ENCODE measurements at regions not wholly inside any gene's neighbourhood (a gene's known extent, or its start where the extent isn't known, plus 50 kb on each side); places are given as distances from the start of the nearest gene placed in this dataset.

DNA sequence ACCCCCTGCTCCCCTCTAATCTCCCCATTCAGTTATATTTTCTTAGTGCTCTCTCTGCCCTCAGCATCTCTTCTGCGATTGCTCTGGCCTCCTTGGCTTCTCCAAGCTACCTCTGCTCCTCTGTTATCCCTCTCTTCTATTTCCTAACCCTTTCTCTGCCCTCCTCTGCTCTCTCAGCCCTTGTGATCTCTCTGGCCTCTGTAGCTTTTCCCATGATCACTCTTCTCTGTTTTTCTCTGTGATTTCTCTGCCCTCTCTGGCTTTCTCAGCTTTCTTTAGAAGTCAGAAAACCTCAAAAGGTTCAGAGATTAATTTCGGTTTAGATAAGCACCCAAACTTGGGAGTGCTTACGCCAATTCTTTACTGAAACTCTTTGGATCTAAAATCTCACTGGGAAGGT is 795.0 kb downstream of the DIAPH3 start:
- no peak for TF ChIP-seq POLR2A (IDR thresholded peaks at IDR 0.05)
- TF ChIP-seq, protein P1, sequence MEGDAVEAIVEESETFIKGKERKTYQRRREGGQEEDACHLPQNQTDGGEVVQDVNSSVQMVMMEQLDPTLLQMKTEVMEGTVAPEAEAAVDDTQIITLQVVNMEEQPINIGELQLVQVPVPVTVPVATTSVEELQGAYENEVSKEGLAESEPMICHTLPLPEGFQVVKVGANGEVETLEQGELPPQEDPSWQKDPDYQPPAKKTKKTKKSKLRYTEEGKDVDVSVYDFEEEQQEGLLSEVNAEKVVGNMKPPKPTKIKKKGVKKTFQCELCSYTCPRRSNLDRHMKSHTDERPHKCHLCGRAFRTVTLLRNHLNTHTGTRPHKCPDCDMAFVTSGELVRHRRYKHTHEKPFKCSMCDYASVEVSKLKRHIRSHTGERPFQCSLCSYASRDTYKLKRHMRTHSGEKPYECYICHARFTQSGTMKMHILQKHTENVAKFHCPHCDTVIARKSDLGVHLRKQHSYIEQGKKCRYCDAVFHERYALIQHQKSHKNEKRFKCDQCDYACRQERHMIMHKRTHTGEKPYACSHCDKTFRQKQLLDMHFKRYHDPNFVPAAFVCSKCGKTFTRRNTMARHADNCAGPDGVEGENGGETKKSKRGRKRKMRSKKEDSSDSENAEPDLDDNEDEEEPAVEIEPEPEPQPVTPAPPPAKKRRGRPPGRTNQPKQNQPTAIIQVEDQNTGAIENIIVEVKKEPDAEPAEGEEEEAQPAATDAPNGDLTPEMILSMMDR (IDR thresholded peaks at IDR 0.05), result no peak
- ATAC-seq (no peak), DNase-seq (no peak)
- Histone ChIP-seq H3K27me3 (no peaks in the 10 kb centered on the region), H3K9me3 (no peaks in the 10 kb centered on the region), H3K36me3 (replicated peaks in 1 of 2; ENCODE audit: insufficient read depth in 1 of 2, low read depth in 2 of 2) (no peaks in the 10 kb centered on the region), H3K4me3 (no peak overlapping the region), H3K27ac (peak overlapping the region in 1 of 4 donors; percentile 18), H3K4me1 (peaks cover 22% of the 10 kb centered on the region)
- intact Hi-C loops (cut with DNase I), result no loop called here
- 38 to 45% methylated on average over 3 of the region's 3 CpGs for WGBS, 2 donors

DNA sequence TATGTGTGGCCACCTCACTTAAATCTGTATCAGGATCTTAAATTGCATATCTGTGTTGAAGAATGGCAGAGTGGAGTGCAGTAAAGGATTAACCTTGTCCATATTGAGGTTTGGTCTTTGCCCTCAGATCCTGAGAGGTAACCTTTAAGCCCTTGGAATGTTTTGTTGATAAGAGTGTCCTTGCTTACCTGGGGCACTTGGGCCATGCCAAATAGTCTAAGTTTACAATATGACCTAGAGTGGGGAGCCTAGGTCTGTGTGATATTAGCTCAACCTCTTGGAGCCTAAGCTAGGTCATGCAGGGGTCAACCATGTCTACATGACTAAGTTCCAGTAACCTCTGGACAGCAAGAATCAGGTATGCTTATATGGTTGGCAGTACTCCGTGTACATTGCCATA is 792.5 kb downstream of the DIAPH3 start:
- H3K4me3 ChIP-seq, result no peak overlapping the region
- DNase-seq (no peak), ATAC-seq (no peak)
- no peak for TF ChIP-seq POLR2A (IDR thresholded peaks at IDR 0.05)
- TF ChIP-seq, protein P1 (IDR thresholded peaks at IDR 0.05), result no peak
- intact Hi-C loops (cut with DNase I), result no loop called here
- 93 to 100% methylated on average over 1 of the region's 1 CpG for WGBS, 2 donors
- peaks cover 22% of the 10 kb centered on the region for H3K4me1 ChIP-seq
- H3K27me3 ChIP-seq, result no peaks in the 10 kb centered on the region
- H3K36me3 ChIP-seq (replicated peaks in 1 of 2; ENCODE audit: insufficient read depth in 1 of 2, low read depth in 2 of 2), result no peaks in the 10 kb centered on the region
- no peak overlapping the region for H3K27ac ChIP-seq
- H3K9me3 ChIP-seq, result no peaks in the 10 kb centered on the region

DNA sequence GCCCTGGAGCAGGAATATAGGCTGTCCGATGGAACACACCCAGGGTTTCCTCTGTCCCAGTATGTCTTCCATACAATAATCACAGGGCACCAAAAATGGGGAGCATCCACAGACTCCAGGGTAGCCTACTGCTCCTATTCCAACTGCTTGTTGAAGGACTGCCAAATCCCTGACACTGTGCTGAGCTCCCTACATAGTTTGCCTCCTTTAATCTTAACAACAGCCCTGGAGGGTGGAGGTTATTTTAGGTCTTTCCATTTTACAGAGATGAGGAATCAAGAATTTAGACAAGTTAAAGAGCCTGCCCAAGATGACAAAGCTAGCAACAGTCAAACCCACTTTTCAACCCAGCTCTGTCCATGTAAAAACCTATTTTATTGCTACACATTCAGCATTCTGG is 790.4 kb downstream of the DIAPH3 start:
- intact Hi-C loops (cut with DNase I), result no loop called here
- H3K4me1 ChIP-seq, result peaks cover 21% of the 10 kb centered on the region
- no peak for TF ChIP-seq POLR2A (IDR thresholded peaks at IDR 0.05)
- TF ChIP-seq, protein P1 (IDR thresholded peaks at IDR 0.05), result no peak
- no peak overlapping the region for H3K4me3 ChIP-seq
- 82 to 97% methylated on average over 1 of the region's 1 CpG for WGBS, 2 donors
- no peaks in the 10 kb centered on the region for H3K36me3 ChIP-seq (replicated peaks in 1 of 2; ENCODE audit: insufficient read depth in 1 of 2, low read depth in 2 of 2)
- no peak overlapping the region for H3K27ac ChIP-seq
- no peaks in the 10 kb centered on the region for H3K9me3 ChIP-seq
- ATAC-seq (no peak), DNase-seq (no peak)
- no peaks in the 10 kb centered on the region for H3K27me3 ChIP-seq

DNA sequence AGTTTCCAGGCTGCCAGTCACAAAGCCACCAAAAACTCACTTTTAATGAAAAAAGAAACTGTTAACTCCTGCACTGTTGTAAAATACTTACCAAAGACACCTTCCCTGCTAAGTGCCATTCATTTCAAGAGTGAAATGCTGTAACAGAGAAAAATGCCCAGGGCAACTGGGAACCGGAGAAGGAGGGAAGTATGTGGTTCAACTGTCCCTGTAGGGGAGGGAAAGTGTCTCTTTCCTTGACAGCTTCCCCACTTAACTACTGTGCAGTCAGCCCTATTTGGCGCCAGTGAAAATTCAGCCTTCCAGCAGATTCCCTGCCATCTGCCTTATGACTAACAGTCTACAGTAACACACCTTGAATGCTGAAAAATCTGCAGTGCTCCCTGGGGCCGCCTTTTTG is 789.0 kb downstream of the DIAPH3 start:
- H3K4me3 ChIP-seq, result no peak overlapping the region
- H3K36me3 ChIP-seq (replicated peaks in 1 of 2; ENCODE audit: insufficient read depth in 1 of 2, low read depth in 2 of 2), result no peaks in the 10 kb centered on the region
- no peaks in the 10 kb centered on the region for H3K9me3 ChIP-seq
- peaks cover 7% of the 10 kb centered on the region for H3K4me1 ChIP-seq
- intact Hi-C loops (cut with DNase I), result no loop called here
- WGBS, 2 donors, result 85 to 91% methylated on average over 3 of the region's 3 CpGs
- no peaks in the 10 kb centered on the region for H3K27me3 ChIP-seq
- ATAC-seq (no peak), DNase-seq (no peak)
- no peak overlapping the region for H3K27ac ChIP-seq
- no peak for TF ChIP-seq POLR2A (IDR thresholded peaks at IDR 0.05)
- TF ChIP-seq, protein P1 (IDR thresholded peaks at IDR 0.05), result no peak

DNA sequence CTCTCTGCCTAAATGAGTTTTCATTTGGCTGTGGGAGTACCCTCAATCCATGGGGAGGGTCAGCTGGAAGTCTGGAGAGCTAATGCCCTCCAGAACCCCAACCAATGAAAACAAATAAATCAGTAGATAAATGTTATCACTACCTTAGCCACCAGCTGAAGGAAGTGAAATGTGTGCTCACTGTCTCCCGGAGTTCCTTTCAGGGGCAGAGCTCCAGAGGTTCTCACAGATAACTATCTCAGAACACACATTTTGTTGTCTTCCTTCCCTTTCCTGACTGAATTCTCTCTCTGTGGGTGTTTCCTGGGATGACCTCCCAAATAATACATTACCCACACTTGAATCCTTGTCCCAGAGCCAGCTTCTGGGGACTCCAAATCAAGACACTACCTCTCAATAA is 779.6 kb downstream of the DIAPH3 start:
- DNase-seq, result no peak
- Histone ChIP-seq H3K9me3 (no peaks in the 10 kb centered on the region), H3K36me3 (replicated peaks in 1 of 2; ENCODE audit: insufficient read depth in 1 of 2, low read depth in 2 of 2) (no peaks in the 10 kb centered on the region), H3K4me1 (no peaks in the 10 kb centered on the region), H3K27me3 (no peaks in the 10 kb centered on the region), H3K4me3 (no peak overlapping the region), H3K27ac (no peak overlapping the region)
- no peak for TF ChIP-seq POLR2A (IDR thresholded peaks at IDR 0.05)
- TF ChIP-seq, protein P1 (IDR thresholded peaks at IDR 0.05), result no peak
- ATAC-seq, result no peak
- intact Hi-C loops (cut with DNase I), result no loop called here
- WGBS, 2 donors, result 3 to 14% methylated on average over 1 of the region's 1 CpG
